ENCODE measurements at regions not wholly inside any gene's neighbourhood (a gene's known extent, or its start where the extent isn't known, plus 50 kb on each side); places are given as distances from the start of the nearest gene placed in this dataset.
"Not testable (repeated sequence)": the region's sequence is repeated elsewhere in the genome, so short reads cannot be mapped to it uniquely, and the experiment has no call there.

GRCh38 chr1:192887426-192887825 lies 78.6 kb downstream of the RGS2 start:
- H3K4me1 Mint-ChIP-seq: peaks cover 0 to 3% (median 0%) of the 10 kb centered on the region in 4 donors
- ATAC-seq: no peak
- POLR2A ChIA-PET: no interaction called here

GRCh38 chr1:192888574-192888973 lies 79.7 kb downstream of the RGS2 start:
- Mint-ChIP-seq H3K9me3 (no peaks in the 10 kb centered on the region), H3K36me3 (no peaks in the 10 kb centered on the region), H3K4me1 (peaks cover 0 to 3% (median 0%) of the 10 kb centered on the region in 4 donors), H3K27me3 (no peaks in the 10 kb centered on the region), H3K4me3 (no peak overlapping the region), H3K27ac (no peak overlapping the region)
- POLR2A ChIA-PET: no interaction called here
- DNase-seq (no peak), ATAC-seq (no peak)

More at GRCh38 chr1:192887426-192887825, 78.6 kb downstream of the RGS2 start:
- H3K27ac Mint-ChIP-seq: no peak overlapping the region
- no peaks in the 10 kb centered on the region for H3K9me3 Mint-ChIP-seq
- H3K27me3 Mint-ChIP-seq: no peaks in the 10 kb centered on the region
- DNase-seq: no peak
- no peaks in the 10 kb centered on the region for H3K36me3 Mint-ChIP-seq
- H3K4me3 Mint-ChIP-seq: no peak overlapping the region

GRCh38 chr1:192889082-192889481 lies 80.2 kb downstream of the RGS2 start:
- ATAC-seq (no peak), DNase-seq (no peak)
- H3K36me3 Mint-ChIP-seq: no peaks in the 10 kb centered on the region
- no peaks in the 10 kb centered on the region for H3K9me3 Mint-ChIP-seq
- H3K4me1 Mint-ChIP-seq: peaks cover 0 to 3% (median 0%) of the 10 kb centered on the region in 4 donors
- H3K4me3 Mint-ChIP-seq: no peak overlapping the region
- POLR2A ChIA-PET: no interaction called here
- no peak overlapping the region for H3K27ac Mint-ChIP-seq
- no peaks in the 10 kb centered on the region for H3K27me3 Mint-ChIP-seq

GRCh38 chr1:192890134-192890533 lies 81.3 kb downstream of the RGS2 start:
- ATAC-seq (no peak), DNase-seq (no peak)
- H3K4me3 Mint-ChIP-seq: no peak overlapping the region
- no peaks in the 10 kb centered on the region for H3K36me3 Mint-ChIP-seq
- H3K9me3 Mint-ChIP-seq: peaks cover 0 to 1% (median 0%) of the 10 kb centered on the region in 9 donors
- peaks cover 0 to 3% (median 0%) of the 10 kb centered on the region in 4 donors for H3K4me1 Mint-ChIP-seq
- POLR2A ChIA-PET: no interaction called here
- H3K27me3 Mint-ChIP-seq: no peaks in the 10 kb centered on the region
- H3K27ac Mint-ChIP-seq: no peak overlapping the region

GRCh38 chr1:192892934-192893333 lies 84.1 kb downstream of the RGS2 start:
- Mint-ChIP-seq H3K4me3 (no peak overlapping the region), H3K36me3 (peaks cover 0 to 4% (median 0%) of the 10 kb centered on the region in 3 donors), H3K27me3 (no peaks in the 10 kb centered on the region), H3K4me1 (no peaks in the 10 kb centered on the region), H3K27ac (no peak overlapping the region), H3K9me3 (peaks cover 0 to 3% (median 0%) of the 10 kb centered on the region in 9 donors)
- DNase-seq: no peak
- POLR2A ChIA-PET: no interaction called here
- ATAC-seq: no peak

GRCh38 chr1:192895487-192895886 lies 86.6 kb downstream of the RGS2 start:
- H3K36me3 Mint-ChIP-seq, H3K9me3 Mint-ChIP-seq, POLR2A ChIA-PET, DNase-seq, H3K27ac Mint-ChIP-seq, H3K27me3 Mint-ChIP-seq, ATAC-seq, H3K4me1 Mint-ChIP-seq, H3K4me3 Mint-ChIP-seq: not testable (repeated sequence)

- POLR2A ChIA-PET: no interaction called here
- H3K27ac Mint-ChIP-seq: no peak overlapping the region
- peaks cover 0 to 3% (median 0%) of the 10 kb centered on the region in 9 donors for H3K9me3 Mint-ChIP-seq
- ATAC-seq (no peak), DNase-seq (no peak)
- no peak overlapping the region for H3K4me3 Mint-ChIP-seq
- H3K27me3 Mint-ChIP-seq: no peaks in the 10 kb centered on the region
- no peaks in the 10 kb centered on the region for H3K4me1 Mint-ChIP-seq
- peaks cover 0 to 4% (median 0%) of the 10 kb centered on the region in 3 donors for H3K36me3 Mint-ChIP-seq
These were observed 87.5 kb downstream of the RGS2 start for GRCh38 chr1:192896376-192896775.

- Mint-ChIP-seq H3K27ac (no peak overlapping the region), H3K4me3 (no peak overlapping the region), H3K9me3 (no peaks in the 10 kb centered on the region), H3K4me1 (peaks cover 0 to 9% (median 2%) of the 10 kb centered on the region in 4 donors), H3K27me3 (no peaks in the 10 kb centered on the region), H3K36me3 (no peaks in the 10 kb centered on the region)
- DNase-seq (no peak), ATAC-seq (no peak)
- POLR2A ChIA-PET: no interaction called here
These were observed 92.7 kb downstream of the RGS2 start for GRCh38 chr1:192901500-192901899.

- Mint-ChIP-seq H3K27me3 (no peaks in the 10 kb centered on the region), H3K27ac (no peak overlapping the region), H3K36me3 (no peaks in the 10 kb centered on the region), H3K4me3 (no peak overlapping the region), H3K4me1 (peaks cover 0 to 9% (median 2%) of the 10 kb centered on the region in 4 donors), H3K9me3 (no peaks in the 10 kb centered on the region)
- POLR2A ChIA-PET: no interaction called here
- no peak for ATAC-seq
- DNase-seq: no peak
These were observed 94.3 kb downstream of the RGS2 start for GRCh38 chr1:192903142-192903541.

- Mint-ChIP-seq H3K9me3 (peaks cover 0 to 1% (median 0%) of the 10 kb centered on the region in 9 donors), H3K4me3 (no peak overlapping the region), H3K27ac (peak overlapping the region in 1 of 10 donors; percentile 5), H3K36me3 (peaks cover 0 to 2% (median 0%) of the 10 kb centered on the region in 3 donors), H3K27me3 (no peaks in the 10 kb centered on the region), H3K4me1 (peaks cover 0 to 9% (median 2%) of the 10 kb centered on the region in 4 donors)
- no peak for ATAC-seq
- DNase-seq: no peak
- POLR2A ChIA-PET: no interaction called here
These were observed 95.6 kb downstream of the RGS2 start for GRCh38 chr1:192904438-192904895.

- Mint-ChIP-seq H3K4me3 (no peak overlapping the region), H3K27ac (no peak overlapping the region)
These were observed 96.2 kb downstream of the RGS2 start for GRCh38 chr1:192905049-192905448.

GRCh38 chr1:192906334-192906733 lies 97.5 kb downstream of the RGS2 start:
- Mint-ChIP-seq H3K36me3 (peaks cover 0 to 11% (median 0%) of the 10 kb centered on the region in 3 donors), H3K27ac (no peak overlapping the region), H3K4me1 (peaks cover 0 to 9% (median 2%) of the 10 kb centered on the region in 4 donors), H3K9me3 (peaks cover 0 to 6% (median 0%) of the 10 kb centered on the region in 9 donors), H3K27me3 (no peaks in the 10 kb centered on the region), H3K4me3 (no peak overlapping the region)
- POLR2A ChIA-PET: no interaction called here
- DNase-seq: no peak
- no peak for ATAC-seq

More at GRCh38 chr1:192905049-192905448, 96.2 kb downstream of the RGS2 start:
- no peaks in the 10 kb centered on the region for H3K27me3 Mint-ChIP-seq
- H3K9me3 Mint-ChIP-seq: peaks cover 0 to 5% (median 0%) of the 10 kb centered on the region in 9 donors
- DNase-seq (no peak), ATAC-seq (no peak)
- POLR2A ChIA-PET: no interaction called here
- H3K4me1 Mint-ChIP-seq: peaks cover 0 to 9% (median 2%) of the 10 kb centered on the region in 4 donors
- peaks cover 0 to 8% (median 0%) of the 10 kb centered on the region in 3 donors for H3K36me3 Mint-ChIP-seq

GRCh38 chr1:192907545-192908243 lies 98.9 kb downstream of the RGS2 start:
- H3K27me3 Mint-ChIP-seq: peaks cover 0 to 3% (median 0%) of the 10 kb centered on the region in 5 donors
- no peak overlapping the region for H3K4me3 Mint-ChIP-seq
- peaks cover 0 to 11% (median 0%) of the 10 kb centered on the region in 3 donors for H3K36me3 Mint-ChIP-seq
- H3K9me3 Mint-ChIP-seq: peaks cover 0 to 9% (median 3%) of the 10 kb centered on the region in 9 donors
- ATAC-seq (no peak), DNase-seq (no peak)
- peaks cover 0 to 9% (median 2%) of the 10 kb centered on the region in 4 donors for H3K4me1 Mint-ChIP-seq
- peak overlapping the region in 1 of 10 donors; percentile 57 for H3K27ac Mint-ChIP-seq
- POLR2A ChIA-PET: no interaction called here
